Activated CD8-positive, alpha-beta T cell treated with anti-CD3 and anti-CD28 coated beads, Interleukin-2, amount 10 ng/mL, durations not matched to agents 7 days and 5 days (primary cell): ENCODE measurements at regions not wholly inside any gene's neighbourhood (a gene's known extent, or its start where the extent isn't known, plus 50 kb on each side); places are given as distances from the start of the nearest gene placed in this dataset.
"Not testable (repeated sequence)": the region's sequence is repeated elsewhere in the genome, so short reads cannot be mapped to it uniquely, and the experiment has no call there.

Source experiments
- ATAC-seq: fragments of 150-1000 bp; cut with Tn5 transposase; one replicate; pipeline ENCODE4 v1.10.0; 2021; ENCODE audit warnings: moderate library complexity
- CTCF ChIA-PET: fragments of 350-600 bp; sonication (Branson Sonifier 250); formaldehyde crosslinking; loops from one replicate; lab custom pipeline; 2021; ENCODE audit warnings: antibody characterized with exemption; lab: Charles Lee
- POLR2A ChIA-PET: fragments of 350-600 bp; sonication (Branson Sonifier 250); formaldehyde crosslinking; loops from one replicate; lab custom pipeline; 2021; ENCODE audit warnings: antibody characterized with exemption; lab: Charles Lee
- DNase-seq: peaks from one replicate; pipeline ENCODE4 v3.0.0-alpha.2; 2020
- H3K27ac Mint-ChIP-seq: one replicate; pipeline ENCODE4 v1.8.0; 2021; ENCODE audit warnings: mild to moderate bottlenecking, mixed read lengths
- H3K27me3 Mint-ChIP-seq: one replicate; pipeline ENCODE4 v1.8.0; 2021; ENCODE audit warnings: low read depth, mixed read lengths
- H3K36me3 Mint-ChIP-seq: one replicate; pipeline ENCODE4 v1.8.0; 2021; ENCODE audit warnings: low read depth, mixed read lengths
- H3K4me1 Mint-ChIP-seq: one replicate; pipeline ENCODE4 v1.8.0; 2021; ENCODE audit warnings: low read depth, mixed read lengths
- H3K4me3 Mint-ChIP-seq: one replicate; pipeline ENCODE4 v1.8.0; 2021; ENCODE audit warnings: mild to moderate bottlenecking, mixed read lengths
- H3K9me3 Mint-ChIP-seq: one replicate; pipeline ENCODE4 v1.8.0; 2022; ENCODE audit warnings: mixed read lengths; ENCODE audit not compliant: insufficient read depth

- Mint-ChIP-seq H3K9me3 (no peaks in the 10 kb centered on the region), H3K27me3 (peaks cover 2% of the 10 kb centered on the region), H3K36me3 (no peaks in the 10 kb centered on the region), H3K4me1 (no peaks in the 10 kb centered on the region), H3K4me3 (no peak overlapping the region), H3K27ac (no peak overlapping the region)
- ChIA-PET POLR2A (interaction anchor here (1.1 kb wide), 1 partner anchor 9 kb away, joined by 4 read pairs; no protein-coding TSS in a partner anchor), CTCF (interaction anchor here (0.9 kb wide), 1 partner anchor 51 kb away, joined by 4 read pairs; no protein-coding TSS in a partner anchor)
- ATAC-seq = no peak
- no peak for DNase-seq
Measured at GRCh38 chr11:112537026-112537425, 276.4 kb upstream of the PLET1 start.

- no peak overlapping the region for H3K4me3 Mint-ChIP-seq
- DNase-seq (no peak), ATAC-seq (no peak)
- CTCF ChIA-PET = interaction anchor here (0.8 kb wide), 1 partner anchor 18 kb away, joined by 3 read pairs; no protein-coding TSS in a partner anchor
- no peaks in the 10 kb centered on the region for H3K36me3 Mint-ChIP-seq
- POLR2A ChIA-PET = interaction anchor here (1.1 kb wide), 1 partner anchor 9 kb away, joined by 4 read pairs; no protein-coding TSS in a partner anchor
- peaks cover 2% of the 10 kb centered on the region for H3K27me3 Mint-ChIP-seq
- no peaks in the 10 kb centered on the region for H3K9me3 Mint-ChIP-seq
- no peak overlapping the region for H3K27ac Mint-ChIP-seq
- H3K4me1 Mint-ChIP-seq = no peaks in the 10 kb centered on the region
Measured at GRCh38 chr11:112537846-112538330, 277.2 kb upstream of the PLET1 start.

- Mint-ChIP-seq H3K36me3 (no peaks in the 10 kb centered on the region), H3K27me3 (peaks cover 2% of the 10 kb centered on the region), H3K27ac (no peak overlapping the region), H3K4me1 (no peaks in the 10 kb centered on the region), H3K4me3 (no peak overlapping the region), H3K9me3 (no peaks in the 10 kb centered on the region)
- ATAC-seq (no peak), DNase-seq (no peak)
- ChIA-PET CTCF (no interaction called here), POLR2A (no interaction called here)
Measured at GRCh38 chr11:112538534-112539280, 278.0 kb upstream of the PLET1 start.

- H3K4me3 Mint-ChIP-seq, H3K36me3 Mint-ChIP-seq, DNase-seq, H3K27ac Mint-ChIP-seq, H3K4me1 Mint-ChIP-seq, ATAC-seq, H3K27me3 Mint-ChIP-seq, CTCF ChIA-PET, H3K9me3 Mint-ChIP-seq, POLR2A ChIA-PET: not testable (repeated sequence)
Measured at GRCh38 chr11:112539281-112539555, 278.6 kb upstream of the PLET1 start.

- ATAC-seq (no peak), DNase-seq (no peak)
- peaks cover 3% of the 10 kb centered on the region for H3K27me3 Mint-ChIP-seq
- no peak overlapping the region for H3K4me3 Mint-ChIP-seq
- ChIA-PET POLR2A (no interaction called here), CTCF (no interaction called here)
- H3K4me1 Mint-ChIP-seq = no peaks in the 10 kb centered on the region
- no peaks in the 10 kb centered on the region for H3K36me3 Mint-ChIP-seq
- H3K27ac Mint-ChIP-seq = no peak overlapping the region
- H3K9me3 Mint-ChIP-seq = no peaks in the 10 kb centered on the region
Measured at GRCh38 chr11:112539741-112540140, 279.1 kb upstream of the PLET1 start.

- ATAC-seq = no peak
- ChIA-PET CTCF (interaction anchor here (0.7 kb wide), 1 partner anchor 16 kb away, joined by 3 read pairs; no protein-coding TSS in a partner anchor), POLR2A (no interaction called here)
- Mint-ChIP-seq H3K4me1 (no peaks in the 10 kb centered on the region), H3K27me3 (peaks cover 2% of the 10 kb centered on the region), H3K27ac (no peak overlapping the region), H3K36me3 (no peaks in the 10 kb centered on the region), H3K4me3 (no peak overlapping the region), H3K9me3 (no peaks in the 10 kb centered on the region)
- DNase-seq = no peak
Measured at GRCh38 chr11:112540261-112540660, 279.6 kb upstream of the PLET1 start.

- ChIA-PET CTCF (no interaction called here), POLR2A (no interaction called here)
- no peaks in the 10 kb centered on the region for H3K4me1 Mint-ChIP-seq
- no peak overlapping the region for H3K27ac Mint-ChIP-seq
- no peak overlapping the region for H3K4me3 Mint-ChIP-seq
- DNase-seq (no peak), ATAC-seq (no peak)
- peaks cover 2% of the 10 kb centered on the region for H3K27me3 Mint-ChIP-seq
- H3K9me3 Mint-ChIP-seq = no peaks in the 10 kb centered on the region
- H3K36me3 Mint-ChIP-seq = no peaks in the 10 kb centered on the region
Measured at GRCh38 chr11:112541140-112542046, 280.7 kb upstream of the PLET1 start.

GRCh38 chr11:112542479-112542878, 281.8 kb upstream of the PLET1 start:
- Mint-ChIP-seq H3K27me3 (peaks cover 4% of the 10 kb centered on the region), H3K27ac (no peak overlapping the region), H3K4me1 (no peaks in the 10 kb centered on the region), H3K4me3 (no peak overlapping the region), H3K9me3 (no peaks in the 10 kb centered on the region), H3K36me3 (no peaks in the 10 kb centered on the region)
- ATAC-seq (no peak), DNase-seq (no peak)
- CTCF ChIA-PET = no interaction called here
- POLR2A ChIA-PET = no interaction called here

- Mint-ChIP-seq H3K27me3 (peaks cover 4% of the 10 kb centered on the region), H3K27ac (no peak overlapping the region), H3K36me3 (no peaks in the 10 kb centered on the region), H3K4me3 (no peak overlapping the region), H3K9me3 (no peaks in the 10 kb centered on the region), H3K4me1 (no peaks in the 10 kb centered on the region)
- DNase-seq (no peak), ATAC-seq (no peak)
- ChIA-PET POLR2A (no interaction called here), CTCF (no interaction called here)
Measured at GRCh38 chr11:112543390-112543789, 282.7 kb upstream of the PLET1 start.

- DNase-seq (no peak), ATAC-seq (no peak)
- ChIA-PET POLR2A (no interaction called here), CTCF (no interaction called here)
- no peaks in the 10 kb centered on the region for H3K9me3 Mint-ChIP-seq
- no peak overlapping the region for H3K4me3 Mint-ChIP-seq
- no peaks in the 10 kb centered on the region for H3K36me3 Mint-ChIP-seq
- no peaks in the 10 kb centered on the region for H3K4me1 Mint-ChIP-seq
- H3K27ac Mint-ChIP-seq = no peak overlapping the region
- H3K27me3 Mint-ChIP-seq = peaks cover 4% of the 10 kb centered on the region
Measured at GRCh38 chr11:112548641-112549040, 288.0 kb upstream of the PLET1 start.

GRCh38 chr11:112553205-112553731, 292.6 kb upstream of the PLET1 start:
- no peak for DNase-seq
- Mint-ChIP-seq H3K36me3 (no peaks in the 10 kb centered on the region), H3K4me1 (no peaks in the 10 kb centered on the region), H3K27me3 (peaks cover 2% of the 10 kb centered on the region), H3K4me3 (no peak overlapping the region), H3K9me3 (no peaks in the 10 kb centered on the region), H3K27ac (no peak overlapping the region)
- POLR2A ChIA-PET = interaction anchor here (0.6 kb wide), 1 partner anchor 35 kb away, joined by 3 read pairs; no protein-coding TSS in a partner anchor
- no peak for ATAC-seq
- CTCF ChIA-PET = interaction anchor here (1.1 to 3.7 kb wide), 2 partner anchors 99 to 265 kb away, joined by 3 to 24 read pairs; no protein-coding TSS in a partner anchor
